KMS-11 (cell line): ENCODE measurements at regions not wholly inside any gene's neighbourhood (a gene's known extent, or its start where the extent isn't known, plus 50 kb on each side); places are given as distances from the start of the nearest gene placed in this dataset.

Experiments used
- H2AFZ ChIP-seq: fragments of 200-600 bp; sonication (generic); 2 replicates; pipeline ENCODE4 v1.6.1; 2016; ENCODE audit warnings: antibody characterized with exemption, mixed run types, low read depth
- H3K27ac ChIP-seq: fragments of 200-600 bp; sonication (generic); 2 replicates; pipeline ENCODE4 v1.6.1; 2016; ENCODE audit warnings: mild to moderate bottlenecking, mixed run types
- H3K27me3 ChIP-seq: fragments of 200-600 bp; sonication (generic); 2 replicates; pipeline ENCODE4 v1.6.1; 2017; ENCODE audit warnings: mild to moderate bottlenecking, low read depth, mixed run types, moderate library complexity; ENCODE audit not compliant: insufficient read depth
- H3K36me3 ChIP-seq: fragments of 200-600 bp; sonication (generic); 2 replicates; pipeline ENCODE4 v1.6.1; 2017; ENCODE audit warnings: mild to moderate bottlenecking, mixed run types; ENCODE audit not compliant: insufficient read depth
- H3K4me1 ChIP-seq: fragments of 200-600 bp; sonication (generic); 2 replicates; pipeline ENCODE4 v1.6.1; 2016; ENCODE audit warnings: mild to moderate bottlenecking, low read depth, mixed run types; ENCODE audit not compliant: poor library complexity, severe bottlenecking
- H3K4me2 ChIP-seq: fragments of 200-600 bp; sonication (generic); 2 replicates; pipeline ENCODE4 v1.7.0; 2016; ENCODE audit warnings: mild to moderate bottlenecking, mixed run types
- H3K4me3 ChIP-seq: fragments of 200-600 bp; sonication (generic); IDR thresholded peaks from 2 replicates; pipeline ENCODE4 v1.6.1; 2017; ENCODE audit warnings: low read depth, low read length, mixed read lengths; ENCODE audit not compliant: insufficient read depth
- H3K79me2 ChIP-seq: fragments of 200-600 bp; sonication (generic); 2 replicates; pipeline ENCODE4 v1.6.1; 2016; ENCODE audit warnings: low read depth, mixed run types; ENCODE audit not compliant: insufficient read depth
- H3K9ac ChIP-seq: fragments of 200-600 bp; sonication (generic); 2 replicates; pipeline ENCODE4 v1.6.1; 2016; ENCODE audit warnings: mild to moderate bottlenecking, mixed run types
- H4K20me1 ChIP-seq: fragments of 200-600 bp; sonication (generic); 2 replicates; pipeline ENCODE4 v1.6.1; 2016; ENCODE audit warnings: mild to moderate bottlenecking, mixed run types; ENCODE audit not compliant: insufficient read depth
- TF ChIP-seq, protein P1 (sequence below): fragments of 200-600 bp; sonication (generic); conservative IDR thresholded peaks from 2 replicates; pipeline ENCODE4 v1.6.1; 2017; ENCODE audit warnings: low read depth, mild to moderate bottlenecking, antibody characterized with exemption, low read length, moderate library complexity, mixed read lengths

- H3K27me3 ChIP-seq: no peaks in the 10 kb centered on the region
- H3K36me3 ChIP-seq: no peaks in the 10 kb centered on the region
- no peak overlapping the region for H2AFZ ChIP-seq
- no peak overlapping the region for H3K27ac ChIP-seq
- no peak overlapping the region for H3K4me3 ChIP-seq
- H3K4me2 ChIP-seq: no peak overlapping the region
- TF ChIP-seq, protein P1, sequence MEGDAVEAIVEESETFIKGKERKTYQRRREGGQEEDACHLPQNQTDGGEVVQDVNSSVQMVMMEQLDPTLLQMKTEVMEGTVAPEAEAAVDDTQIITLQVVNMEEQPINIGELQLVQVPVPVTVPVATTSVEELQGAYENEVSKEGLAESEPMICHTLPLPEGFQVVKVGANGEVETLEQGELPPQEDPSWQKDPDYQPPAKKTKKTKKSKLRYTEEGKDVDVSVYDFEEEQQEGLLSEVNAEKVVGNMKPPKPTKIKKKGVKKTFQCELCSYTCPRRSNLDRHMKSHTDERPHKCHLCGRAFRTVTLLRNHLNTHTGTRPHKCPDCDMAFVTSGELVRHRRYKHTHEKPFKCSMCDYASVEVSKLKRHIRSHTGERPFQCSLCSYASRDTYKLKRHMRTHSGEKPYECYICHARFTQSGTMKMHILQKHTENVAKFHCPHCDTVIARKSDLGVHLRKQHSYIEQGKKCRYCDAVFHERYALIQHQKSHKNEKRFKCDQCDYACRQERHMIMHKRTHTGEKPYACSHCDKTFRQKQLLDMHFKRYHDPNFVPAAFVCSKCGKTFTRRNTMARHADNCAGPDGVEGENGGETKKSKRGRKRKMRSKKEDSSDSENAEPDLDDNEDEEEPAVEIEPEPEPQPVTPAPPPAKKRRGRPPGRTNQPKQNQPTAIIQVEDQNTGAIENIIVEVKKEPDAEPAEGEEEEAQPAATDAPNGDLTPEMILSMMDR: no peak
- H3K79me2 ChIP-seq: no peaks in the 10 kb centered on the region
- H3K4me1 ChIP-seq: no peaks in the 10 kb centered on the region
- no peaks in the 10 kb centered on the region for H4K20me1 ChIP-seq
- H3K9ac ChIP-seq: no peak overlapping the region
Measured at GRCh38 chr7:17495655-17496394, 197.4 kb downstream of the AHR start.

DNA sequence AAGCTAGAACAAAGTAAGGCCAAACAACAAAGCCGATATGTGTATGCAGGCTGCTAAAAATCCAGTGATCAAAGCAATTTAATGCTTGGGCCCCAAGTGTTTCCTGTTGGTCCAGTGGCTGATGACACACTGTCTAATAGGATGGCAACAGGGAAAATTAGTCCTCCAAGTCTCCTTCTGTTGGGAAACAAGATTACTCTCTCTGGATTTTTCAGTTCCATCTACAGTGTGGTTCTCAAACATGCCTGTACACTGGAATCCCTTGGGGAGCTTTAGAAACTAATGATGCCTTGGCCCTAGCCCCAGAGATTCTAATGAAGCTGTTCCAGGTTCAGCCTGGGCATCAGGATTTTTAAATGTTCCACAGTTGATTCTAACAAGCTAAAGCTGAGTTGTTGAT is 198.7 kb downstream of the AHR start:
- Histone ChIP-seq H3K4me1 (no peaks in the 10 kb centered on the region), H3K79me2 (no peaks in the 10 kb centered on the region), H3K9ac (no peak overlapping the region), H4K20me1 (no peaks in the 10 kb centered on the region), H3K27me3 (no peaks in the 10 kb centered on the region), H3K27ac (no peak overlapping the region), H3K4me2 (no peak overlapping the region), H2AFZ (no peak overlapping the region), H3K4me3 (no peak overlapping the region), H3K36me3 (no peaks in the 10 kb centered on the region)
- TF ChIP-seq, protein P1: no peak

- Histone ChIP-seq H3K4me3 (no peak overlapping the region), H3K9ac (no peak overlapping the region), H3K4me2 (no peak overlapping the region)
Measured at GRCh38 chr7:17497549-17498167, 199.2 kb downstream of the AHR start.

DNA sequence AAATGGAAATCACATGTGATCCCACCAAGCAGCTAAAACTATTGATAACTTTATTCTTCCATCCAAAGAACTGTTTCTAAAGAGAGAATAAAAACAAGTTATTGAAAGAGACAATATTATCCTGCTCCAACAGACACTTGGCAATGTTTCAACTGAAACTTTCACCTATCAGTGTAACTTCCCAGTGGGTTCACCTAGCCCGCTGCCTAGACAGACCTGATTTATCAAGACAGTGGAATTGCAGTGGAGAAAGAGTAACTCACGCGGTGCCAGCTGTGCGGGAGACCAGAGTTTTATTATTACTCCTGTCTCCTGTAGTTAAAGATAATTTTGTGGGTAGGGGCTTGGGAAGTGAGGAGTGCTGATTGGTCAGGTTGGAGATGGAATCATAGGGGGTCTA is 199.8 kb downstream of the AHR start:
- H4K20me1 ChIP-seq: no peaks in the 10 kb centered on the region
- H3K4me2 ChIP-seq: no peak overlapping the region
- no peak overlapping the region for H3K4me3 ChIP-seq
- H3K4me1 ChIP-seq: no peaks in the 10 kb centered on the region
- H3K9ac ChIP-seq: no peak overlapping the region
- no peak overlapping the region for H3K27ac ChIP-seq
- TF ChIP-seq, protein P1: no peak
- no peaks in the 10 kb centered on the region for H3K27me3 ChIP-seq
- no peaks in the 10 kb centered on the region for H3K79me2 ChIP-seq
- no peaks in the 10 kb centered on the region for H3K36me3 ChIP-seq
- H2AFZ ChIP-seq: no peak overlapping the region

More at GRCh38 chr7:17497549-17498167, 199.2 kb downstream of the AHR start:
- Histone ChIP-seq H3K27me3 (no peaks in the 10 kb centered on the region), H3K4me1 (no peaks in the 10 kb centered on the region), H4K20me1 (no peaks in the 10 kb centered on the region), H3K27ac (no peak overlapping the region), H3K79me2 (no peaks in the 10 kb centered on the region), H2AFZ (no peak overlapping the region), H3K36me3 (no peaks in the 10 kb centered on the region)
- TF ChIP-seq, protein P1: no peak
